ENCODE measurements at regions not wholly inside any gene's neighbourhood (a gene's known extent, or its start where the extent isn't known, plus 50 kb on each side); places are given as distances from the start of the nearest gene placed in this dataset.

- TF ChIP-seq CTCF (IDR thresholded peaks at IDR 0.05 in 2 of 3, conservative IDR thresholded peaks at IDR 0.05 in 1 of 3; ENCODE audit: borderline replicate concordance in 1 of 3, insufficient read depth in 1 of 3, low read depth in 2 of 3, low read length in 2 of 3) (no peak), ZBTB33 (IDR thresholded peaks at IDR 0.05; ENCODE audit: extremely low read depth, insufficient replicate concordance, low read length) (no peak), POLR2AphosphoS5 (IDR thresholded peaks at IDR 0.05; ENCODE audit: low read depth, low read length) (no peak), POLR2A (IDR thresholded peaks at IDR 0.05; ENCODE audit: borderline replicate concordance, extremely low read depth, insufficient read depth, insufficient read length) (no peak), YY1 (IDR thresholded peaks at IDR 0.05; ENCODE audit: extremely low read depth, insufficient replicate concordance, low read depth, low read length) (no peak), ELF1 (IDR thresholded peaks at IDR 0.05; ENCODE audit: borderline replicate concordance, low read depth) (no peak)
These were observed 387.9 kb downstream of the METTL4 start for GRCh38 chr18:2183432-2183831.
